K562 (cell line): ENCODE measurements at regions not wholly inside any gene's neighbourhood (a gene's known extent, or its start where the extent isn't known, plus 50 kb on each side); places are given as distances from the start of the nearest gene placed in this dataset.

ENCODE experiments used
- CHD2 ChIP-seq: IDR thresholded peaks from 2 replicates; pipeline ENCODE4 v1.6.1; 2011; ENCODE audit warnings: low read depth, low read length
- FOS ChIP-seq: IDR thresholded peaks from 3 replicates; pipeline ENCODE4 v1.6.1; 2011; ENCODE audit not compliant: insufficient read length; ENCODE audit errors: extremely low read depth
- HDGF ChIP-seq: fragments of 450-650 bp; IDR thresholded peaks from 2 replicates; pipeline ENCODE4 v1.6.1; 2016
- JUN ChIP-seq, 2 experiments: sonication (generic) in 1 of 2; formaldehyde crosslinking in 1 of 2; IDR thresholded peaks; 2 replicates each; pipeline versions ENCODE4 v1.6.1 to v1.8.0; 2012 to 2022; ENCODE audit warnings: borderline replicate concordance in 2 of 2, mild to moderate bottlenecking in 2 of 2, improper control_type of control experiment in 1 of 2, low read depth in 1 of 2, low read length in 1 of 2, missing genetic modification reagents in 1 of 2
- NR3C1 ChIP-seq: sonication (generic); formaldehyde crosslinking; IDR thresholded peaks from 2 replicates; pipeline ENCODE4 v1.8.1; 2022; ENCODE audit warnings: missing genetic modification reagents
- POLR2AphosphoS5 ChIP-seq: IDR thresholded peaks from 2 replicates; pipeline ENCODE4 v1.6.1; 2011; ENCODE audit warnings: mild to moderate bottlenecking, low read depth, low read length, moderate library complexity; ENCODE audit not compliant: control insufficient read depth, insufficient read depth
- SMARCB1 ChIP-seq: IDR thresholded peaks from 2 replicates; pipeline ENCODE4 v1.6.1; 2011; ENCODE audit warnings: improper control_type of control experiment, low read depth; ENCODE audit not compliant: insufficient read length
- SOX6 ChIP-seq: fragments of 450-650 bp; IDR thresholded peaks from 2 replicates; pipeline ENCODE4 v1.6.1; 2014; ENCODE audit warnings: mild to moderate bottlenecking
- WHSC1 ChIP-seq: IDR thresholded peaks from one replicate; pipeline ENCODE4 v1.6.1; 2012; ENCODE audit warnings: low read length, control low read depth, inconsistent platforms
- ZNF780A ChIP-seq: fragments of 250-450 bp; sonication (Bioruptor Pico); IDR thresholded peaks from 2 replicates; pipeline ENCODE4 v1.5.0; 2021; ENCODE audit warnings: mild to moderate bottlenecking
- TF ChIP-seq, protein P1 (sequence below), 3 experiments: IDR thresholded peaks in 2 of 3; conservative IDR thresholded peaks in 1 of 3; 2 replicates each; pipeline ENCODE4 v1.5.1; 2011 to 2012; ENCODE audit warnings: low read length in 3 of 3, mild to moderate bottlenecking in 3 of 3, control low read depth in 2 of 3, improper control_type of control experiment in 1 of 3, inconsistent platforms in 1 of 3, low read depth in 1 of 3, mixed read lengths in 1 of 3, moderate library complexity in 1 of 3; ENCODE audit not compliant: insufficient read depth in 2 of 3
- TF ChIP-seq, protein P2 (sequence below): fragments of 450-650 bp; IDR thresholded peaks from 2 replicates; pipeline ENCODE4 v1.6.1; 2016; ENCODE audit warnings: missing biosample characterization, missing genetic modification characterization
- TF ChIP-seq, protein P3 (sequence below): fragments of 450-650 bp; IDR thresholded peaks from 2 replicates; pipeline ENCODE4 v1.6.1; 2016
- TF ChIP-seq, protein P4 (sequence below), 2 experiments: IDR thresholded peaks; 2 replicates each; pipeline ENCODE4 v1.6.1; 2011; ENCODE audit warnings: borderline replicate concordance in 1 of 2, control low read depth in 1 of 2, low read depth in 1 of 2, low read length in 1 of 2, mild to moderate bottlenecking in 1 of 2, mixed read lengths in 1 of 2, moderate library complexity in 1 of 2; ENCODE audit not compliant: insufficient read depth in 1 of 2, insufficient read length in 1 of 2, poor library complexity in 1 of 2, severe bottlenecking in 1 of 2; ENCODE audit errors: extremely low read depth in 1 of 2

DNA sequence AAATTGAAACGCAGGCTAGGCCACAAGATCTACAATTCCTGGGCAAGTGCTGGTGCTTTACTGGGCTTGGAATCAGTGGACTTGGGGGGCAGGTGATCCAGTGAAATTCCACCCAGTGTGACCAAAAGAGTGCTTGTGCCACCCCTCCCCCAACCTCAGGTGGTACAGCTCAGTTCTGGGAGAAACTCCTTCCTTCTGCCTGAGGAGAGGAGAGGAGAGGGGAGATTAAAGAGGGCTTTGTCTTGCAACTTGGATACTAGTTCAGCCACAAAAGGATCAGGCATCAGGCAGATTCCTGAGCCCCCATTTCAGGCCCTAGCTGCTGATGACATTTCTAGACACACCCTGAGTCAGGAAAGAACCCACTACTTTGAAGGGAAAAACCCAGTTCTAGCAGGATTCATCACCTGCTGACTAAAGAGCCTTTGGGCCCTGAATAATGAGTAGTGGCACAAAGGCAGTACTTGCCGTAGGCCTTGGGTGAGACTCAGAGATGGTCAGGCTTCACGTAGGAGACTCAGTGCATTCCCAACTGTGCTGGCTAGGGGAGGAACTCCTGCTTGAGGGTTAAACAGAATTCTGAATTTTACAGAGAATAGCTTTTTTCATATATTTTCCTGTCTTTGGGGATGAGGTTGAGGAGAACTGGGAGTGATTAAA is 446.7 kb downstream of the BMP2 start:
- TF ChIP-seq POLR2AphosphoS5 (no peak), NR3C1 (no peak), JUN (IDR thresholded peaks at IDR 0.05; ENCODE audit: borderline replicate concordance, low read depth, low read length) (no peak), JUN (CRISPR knock-in tag; IDR thresholded peaks at IDR 0.05; ENCODE audit: borderline replicate concordance) (no peak), HDGF (no peak), WHSC1 (no peak), ZNF780A (CRISPR knock-in tag) (no peak), FOS (no peak), CHD2 (no peak), SMARCB1 (no peak), SOX6 (no peak)
- TF ChIP-seq, protein P1, sequence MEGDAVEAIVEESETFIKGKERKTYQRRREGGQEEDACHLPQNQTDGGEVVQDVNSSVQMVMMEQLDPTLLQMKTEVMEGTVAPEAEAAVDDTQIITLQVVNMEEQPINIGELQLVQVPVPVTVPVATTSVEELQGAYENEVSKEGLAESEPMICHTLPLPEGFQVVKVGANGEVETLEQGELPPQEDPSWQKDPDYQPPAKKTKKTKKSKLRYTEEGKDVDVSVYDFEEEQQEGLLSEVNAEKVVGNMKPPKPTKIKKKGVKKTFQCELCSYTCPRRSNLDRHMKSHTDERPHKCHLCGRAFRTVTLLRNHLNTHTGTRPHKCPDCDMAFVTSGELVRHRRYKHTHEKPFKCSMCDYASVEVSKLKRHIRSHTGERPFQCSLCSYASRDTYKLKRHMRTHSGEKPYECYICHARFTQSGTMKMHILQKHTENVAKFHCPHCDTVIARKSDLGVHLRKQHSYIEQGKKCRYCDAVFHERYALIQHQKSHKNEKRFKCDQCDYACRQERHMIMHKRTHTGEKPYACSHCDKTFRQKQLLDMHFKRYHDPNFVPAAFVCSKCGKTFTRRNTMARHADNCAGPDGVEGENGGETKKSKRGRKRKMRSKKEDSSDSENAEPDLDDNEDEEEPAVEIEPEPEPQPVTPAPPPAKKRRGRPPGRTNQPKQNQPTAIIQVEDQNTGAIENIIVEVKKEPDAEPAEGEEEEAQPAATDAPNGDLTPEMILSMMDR (IDR thresholded peaks at IDR 0.05 in 2 of 3, conservative IDR thresholded peaks at IDR 0.05 in 1 of 3; ENCODE audit: insufficient read depth in 2 of 3, low read depth in 1 of 3, low read length in 3 of 3) = no peak
- TF ChIP-seq, protein P2, sequence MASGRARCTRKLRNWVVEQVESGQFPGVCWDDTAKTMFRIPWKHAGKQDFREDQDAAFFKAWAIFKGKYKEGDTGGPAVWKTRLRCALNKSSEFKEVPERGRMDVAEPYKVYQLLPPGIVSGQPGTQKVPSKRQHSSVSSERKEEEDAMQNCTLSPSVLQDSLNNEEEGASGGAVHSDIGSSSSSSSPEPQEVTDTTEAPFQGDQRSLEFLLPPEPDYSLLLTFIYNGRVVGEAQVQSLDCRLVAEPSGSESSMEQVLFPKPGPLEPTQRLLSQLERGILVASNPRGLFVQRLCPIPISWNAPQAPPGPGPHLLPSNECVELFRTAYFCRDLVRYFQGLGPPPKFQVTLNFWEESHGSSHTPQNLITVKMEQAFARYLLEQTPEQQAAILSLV (tag) = no peak
- TF ChIP-seq, protein P3, sequence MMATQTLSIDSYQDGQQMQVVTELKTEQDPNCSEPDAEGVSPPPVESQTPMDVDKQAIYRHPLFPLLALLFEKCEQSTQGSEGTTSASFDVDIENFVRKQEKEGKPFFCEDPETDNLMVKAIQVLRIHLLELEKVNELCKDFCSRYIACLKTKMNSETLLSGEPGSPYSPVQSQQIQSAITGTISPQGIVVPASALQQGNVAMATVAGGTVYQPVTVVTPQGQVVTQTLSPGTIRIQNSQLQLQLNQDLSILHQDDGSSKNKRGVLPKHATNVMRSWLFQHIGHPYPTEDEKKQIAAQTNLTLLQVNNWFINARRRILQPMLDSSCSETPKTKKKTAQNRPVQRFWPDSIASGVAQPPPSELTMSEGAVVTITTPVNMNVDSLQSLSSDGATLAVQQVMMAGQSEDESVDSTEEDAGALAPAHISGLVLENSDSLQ = no peak
- TF ChIP-seq, protein P4, sequence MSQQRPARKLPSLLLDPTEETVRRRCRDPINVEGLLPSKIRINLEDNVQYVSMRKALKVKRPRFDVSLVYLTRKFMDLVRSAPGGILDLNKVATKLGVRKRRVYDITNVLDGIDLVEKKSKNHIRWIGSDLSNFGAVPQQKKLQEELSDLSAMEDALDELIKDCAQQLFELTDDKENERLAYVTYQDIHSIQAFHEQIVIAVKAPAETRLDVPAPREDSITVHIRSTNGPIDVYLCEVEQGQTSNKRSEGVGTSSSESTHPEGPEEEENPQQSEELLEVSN (IDR thresholded peaks at IDR 0.05; ENCODE audit: borderline replicate concordance in 1 of 2, extremely low read depth in 1 of 2, insufficient read depth in 1 of 2, insufficient read length in 1 of 2, low read depth in 1 of 2, low read length in 1 of 2, poor library complexity in 1 of 2, severe bottlenecking in 1 of 2) = no peak
